HG03097 (cell line): ENCODE measurements at regions not wholly inside any gene's neighbourhood (a gene's known extent, or its start where the extent isn't known, plus 50 kb on each side); places are given as distances from the start of the nearest gene placed in this dataset.
"Not testable (repeated sequence)": the region's sequence is repeated elsewhere in the genome, so short reads cannot be mapped to it uniquely, and the experiment has no call there.

Experiments used
- ATAC-seq: cut with Tn5 transposase; IDR thresholded peaks from one replicate; pipeline ENCODE4 v1.9.1; 2021; ENCODE audit not compliant: unreplicated experiment, low FRiP score

DNA sequence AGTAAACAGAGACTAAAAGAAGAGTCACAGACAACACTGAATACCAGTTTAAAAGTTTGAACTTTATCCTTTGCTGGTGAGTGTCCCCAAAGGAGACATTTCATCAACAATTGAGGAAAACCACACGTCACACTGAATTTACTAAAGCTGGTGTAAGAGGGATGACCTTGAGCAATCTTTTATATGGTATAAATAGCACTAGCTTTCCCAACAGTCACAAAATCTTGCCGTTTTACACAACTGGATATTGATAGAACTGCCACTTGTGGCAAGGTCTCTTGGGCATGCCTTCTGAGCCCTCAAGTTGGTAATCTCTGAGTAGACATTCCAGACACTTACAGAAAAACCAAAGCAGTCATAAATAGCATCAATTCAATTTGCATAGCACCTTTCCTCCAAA, 311.5 kb upstream of the TARS1 start:
- ATAC-seq: no peak

DNA sequence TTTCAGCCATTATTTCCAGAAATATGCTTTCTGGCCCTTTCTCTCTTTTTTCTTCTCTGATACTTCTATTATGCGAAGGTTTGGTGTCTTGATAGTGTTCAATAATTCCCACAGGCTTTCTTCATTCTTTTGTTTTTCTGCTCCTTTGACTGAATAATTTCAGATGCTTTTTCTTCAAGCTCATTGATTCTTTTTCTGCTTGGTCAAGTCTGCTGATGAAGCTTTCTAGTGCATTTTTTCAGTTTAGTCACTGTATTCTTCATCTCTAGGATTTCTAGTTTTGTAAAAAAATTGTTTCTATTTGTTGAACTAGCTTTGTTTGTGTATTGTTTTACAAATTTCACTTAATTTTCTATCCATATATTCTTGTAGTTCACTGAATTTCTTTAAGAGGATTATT, 304.0 kb upstream of the TARS1 start:
- no peak for ATAC-seq

DNA sequence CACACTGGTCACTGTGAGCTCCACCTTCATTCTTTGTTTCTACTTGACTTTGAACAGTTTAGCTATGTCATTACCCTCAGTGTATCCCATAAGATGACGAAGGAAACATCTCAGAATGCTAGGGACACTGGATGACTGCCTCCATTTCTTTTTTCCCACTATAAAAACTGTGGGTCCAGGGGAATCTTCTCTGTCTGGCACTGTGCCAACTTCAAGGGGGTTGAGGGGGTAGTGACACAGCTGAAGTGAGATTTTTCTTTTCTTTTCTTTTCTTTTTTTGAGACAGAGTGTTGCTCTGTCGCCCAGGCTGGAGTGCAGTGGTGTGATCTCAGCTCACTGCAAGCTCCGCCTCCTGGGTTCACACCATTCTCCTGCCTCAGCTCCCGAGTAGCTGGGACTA, 302.6 kb upstream of the TARS1 start:
- not testable (repeated sequence) for ATAC-seq

DNA sequence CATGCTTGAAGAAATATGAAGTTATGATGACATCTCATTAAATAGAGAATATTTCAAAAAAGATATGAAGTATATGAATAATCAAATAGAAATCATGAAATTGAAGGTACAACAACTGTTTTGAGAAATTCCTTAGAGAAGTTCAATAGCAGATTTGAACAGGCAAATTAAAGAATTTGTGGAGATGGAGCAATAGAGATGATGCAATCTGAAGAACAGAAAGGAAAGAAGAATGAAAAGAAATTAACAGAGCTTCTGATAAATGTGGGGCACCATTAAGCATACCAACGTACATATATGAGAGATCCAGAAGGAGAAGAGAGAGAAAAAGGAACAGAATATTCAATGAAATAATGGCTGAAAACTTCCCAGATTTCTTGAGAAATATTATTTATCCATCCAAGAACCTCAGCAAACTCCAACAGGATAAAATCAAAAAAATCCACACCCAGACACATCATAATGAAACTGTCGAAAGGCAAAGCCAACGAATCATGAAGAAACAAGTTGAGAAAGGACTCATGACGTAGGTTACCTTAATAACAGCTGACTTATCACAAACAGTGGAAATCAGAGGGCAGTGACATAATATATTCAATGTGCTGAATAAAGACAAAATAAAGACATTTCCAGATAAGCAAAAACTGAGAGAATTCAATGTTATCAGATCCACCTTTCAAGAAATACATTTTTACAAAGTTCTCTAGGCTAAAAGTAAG, 297.2 kb upstream of the TARS1 start:
- no peak for ATAC-seq

DNA sequence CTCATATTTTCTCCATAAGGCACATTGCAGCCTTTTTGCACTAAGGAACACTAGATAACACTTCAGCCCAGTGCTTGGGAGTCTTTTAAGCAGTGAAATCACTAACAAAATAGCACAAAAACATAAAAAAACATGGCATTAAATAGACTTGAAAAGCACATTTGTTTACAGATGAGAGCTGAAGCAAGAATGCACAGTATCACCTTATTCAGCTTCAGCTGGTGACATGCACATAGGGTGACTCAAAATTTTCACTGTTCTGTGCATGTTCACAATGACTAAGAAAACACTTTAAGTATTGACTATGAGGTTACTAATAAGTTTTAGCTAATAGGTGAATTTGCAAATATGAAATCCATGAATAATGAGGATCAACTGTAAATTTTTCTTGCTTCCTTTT, 293.9 kb upstream of the TARS1 start:
- ATAC-seq: no peak

DNA sequence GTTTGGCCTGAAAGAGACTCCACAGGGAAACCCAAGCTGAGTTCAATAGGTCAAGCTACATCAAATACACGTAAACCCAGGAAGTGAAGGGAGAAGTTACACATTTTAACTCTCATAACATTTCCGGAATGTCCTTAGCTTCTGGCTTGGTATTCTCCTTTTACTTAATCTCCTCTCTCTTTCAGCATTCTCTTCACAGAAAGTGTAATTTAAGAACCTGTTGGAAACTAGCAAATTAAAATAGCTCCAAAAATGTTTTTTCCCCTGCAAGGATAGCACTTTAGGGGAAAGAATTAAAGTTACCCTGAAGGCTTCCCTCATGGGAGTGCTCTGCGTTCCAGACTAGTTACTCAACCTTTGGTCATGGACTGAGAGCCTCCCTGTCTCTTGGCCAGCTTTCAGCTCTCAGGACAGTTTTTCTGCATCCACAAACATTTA, 292.7 kb upstream of the TARS1 start:
- no peak for ATAC-seq

DNA sequence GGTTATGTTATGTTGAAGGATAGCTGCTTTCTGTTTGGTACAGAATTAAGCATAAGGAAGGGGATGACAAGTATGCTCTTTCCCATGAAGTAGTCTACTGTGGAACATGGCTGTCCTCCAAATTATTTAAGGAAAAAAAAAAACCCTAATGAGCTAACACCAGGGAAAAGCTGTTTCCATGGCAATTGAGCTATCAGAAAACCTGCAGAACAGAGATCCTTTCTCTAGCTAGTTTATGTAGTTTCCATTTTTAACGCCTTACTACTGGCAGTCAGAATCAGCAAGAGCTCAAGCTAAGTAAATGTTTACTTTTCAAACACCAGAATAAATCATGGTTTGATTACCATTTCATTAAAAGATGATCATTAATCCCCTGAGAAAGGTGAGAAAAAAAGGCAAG, 287.4 kb upstream of the TARS1 start:
- ATAC-seq: no peak

DNA sequence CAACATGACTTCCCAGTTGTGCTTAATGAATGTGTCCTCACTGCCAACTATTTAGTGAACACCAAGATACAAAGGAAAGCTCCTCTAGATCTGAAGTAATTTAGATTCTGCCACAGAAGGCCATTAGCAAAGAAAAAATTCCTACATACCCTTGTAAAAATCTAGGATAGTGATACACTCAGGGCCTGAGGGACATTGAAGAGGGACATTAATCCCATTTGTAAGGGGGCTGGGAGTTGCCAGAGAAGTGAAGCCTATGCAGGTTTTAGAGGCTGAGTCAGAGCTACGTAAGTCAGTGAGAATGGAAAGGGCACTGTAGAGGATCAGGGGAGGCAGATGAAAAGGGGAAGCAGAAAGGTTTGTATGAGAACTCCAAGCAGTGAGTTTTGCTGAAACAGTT, 286.9 kb upstream of the TARS1 start:
- ATAC-seq: no peak

DNA sequence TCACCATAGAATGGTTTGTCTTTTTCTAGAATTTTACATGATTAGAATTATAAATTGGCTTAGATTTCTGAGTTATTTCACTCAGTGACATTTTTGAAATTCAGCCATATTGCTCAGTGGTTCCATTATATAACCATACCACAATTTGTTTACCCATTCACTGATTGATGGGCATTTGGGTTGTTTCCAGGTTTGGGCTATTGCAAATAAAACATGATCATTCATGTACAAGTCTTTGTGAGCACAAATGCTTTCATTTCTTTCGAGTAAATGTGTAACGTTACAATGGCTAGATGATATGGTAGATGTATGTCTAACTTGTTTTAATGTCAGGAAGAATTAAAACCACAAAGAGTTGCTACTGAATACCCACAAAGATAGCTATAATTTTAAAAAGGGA, 279.9 kb upstream of the TARS1 start:
- no peak for ATAC-seq

DNA sequence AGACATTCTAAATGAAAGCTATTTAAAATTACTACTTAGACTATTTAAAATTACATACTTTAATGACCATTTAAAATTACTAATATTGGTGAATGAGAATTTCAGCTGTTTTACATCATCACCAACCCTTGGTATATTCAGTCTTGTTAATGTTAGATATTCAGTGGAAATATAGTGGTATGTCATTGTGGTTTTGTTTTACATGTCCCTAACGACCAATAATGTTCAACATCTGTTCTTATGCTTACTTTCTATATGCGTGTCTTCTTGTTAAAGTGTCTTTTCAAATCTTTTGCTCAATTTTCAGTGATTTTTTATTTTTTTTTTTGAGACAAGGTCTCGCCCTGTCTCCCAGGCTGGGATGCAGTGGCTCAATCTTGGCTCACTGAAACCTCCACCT, 279.3 kb upstream of the TARS1 start:
- no peak for ATAC-seq

DNA sequence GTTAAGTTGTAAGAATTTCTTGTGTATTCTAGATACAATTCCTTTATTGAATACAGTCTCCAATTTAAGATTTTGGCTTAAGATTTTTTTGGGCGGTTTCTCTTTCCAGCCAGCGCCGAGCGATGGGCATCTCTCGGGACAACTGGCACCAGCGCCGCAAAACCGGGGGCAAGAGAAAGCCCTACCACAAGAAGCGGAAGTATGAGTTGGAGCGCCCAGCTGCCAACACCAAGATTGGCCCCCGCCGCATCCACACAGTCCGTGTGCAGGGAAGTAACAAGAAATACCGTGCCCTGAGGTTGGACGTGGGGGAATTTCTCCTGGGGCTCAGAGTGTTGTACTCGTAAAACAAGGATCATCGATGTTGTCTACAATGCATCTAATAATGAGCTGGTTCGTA, 278.7 kb upstream of the TARS1 start:
- ATAC-seq: no peak

DNA sequence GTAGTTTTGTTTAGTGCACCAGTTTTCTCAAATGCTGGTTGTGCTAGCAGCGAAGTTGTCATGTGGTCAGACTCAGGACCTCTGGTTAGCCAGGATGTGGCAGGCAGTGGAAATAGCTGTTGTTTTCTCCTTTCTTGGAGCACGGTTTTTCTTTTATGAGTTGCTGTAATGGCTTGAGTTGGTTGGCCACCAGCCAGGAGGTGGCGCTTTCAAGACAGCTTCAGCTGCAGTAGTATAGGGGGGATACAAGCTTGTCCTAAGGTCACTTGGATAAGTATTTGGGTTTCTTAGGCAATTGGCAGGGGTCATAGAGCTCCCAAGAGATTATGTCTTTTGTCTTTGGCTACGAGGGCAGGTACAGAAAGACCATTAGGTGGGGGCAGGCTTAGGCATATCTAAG, 274.2 kb upstream of the TARS1 start:
- no peak for ATAC-seq

DNA sequence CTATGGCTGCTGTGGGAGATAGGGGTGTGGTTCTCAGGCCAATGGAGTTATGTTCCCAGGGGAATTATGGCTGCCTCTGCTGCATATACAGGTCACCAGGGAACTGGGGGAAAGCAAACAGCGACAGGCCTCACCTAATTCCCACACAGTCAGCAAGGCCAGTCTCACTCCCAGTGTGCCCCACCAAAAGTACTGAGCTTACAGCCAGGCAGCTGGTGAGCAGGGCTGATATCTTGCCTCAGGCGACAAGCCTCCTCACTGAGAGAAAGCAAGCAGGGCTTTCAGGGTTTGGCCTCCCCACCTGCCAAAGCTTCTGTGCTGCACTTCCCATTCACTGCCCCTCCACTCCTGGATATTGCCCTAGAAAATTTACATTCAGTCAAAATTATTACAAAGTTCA, 273.8 kb upstream of the TARS1 start:
- ATAC-seq: no peak

DNA sequence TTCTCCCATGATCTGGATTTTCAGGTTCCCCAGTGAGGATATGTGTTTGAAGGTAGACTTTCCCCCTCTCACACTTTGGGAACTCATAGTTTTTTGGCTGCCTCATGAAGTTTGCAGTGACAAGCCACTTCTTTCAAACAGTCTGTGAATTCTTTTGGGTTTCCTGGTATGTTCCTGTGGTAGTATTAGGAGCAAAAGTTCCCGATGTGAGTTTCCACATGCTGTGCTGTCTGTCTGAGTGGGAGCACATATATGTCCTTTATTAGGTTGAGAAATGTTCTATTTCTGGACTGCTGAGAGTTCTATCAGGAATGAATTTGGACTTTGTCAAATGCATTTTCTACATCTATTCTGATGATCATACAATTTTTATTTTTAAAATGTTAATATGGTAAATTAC, 273.2 kb upstream of the TARS1 start:
- ATAC-seq: no peak

DNA sequence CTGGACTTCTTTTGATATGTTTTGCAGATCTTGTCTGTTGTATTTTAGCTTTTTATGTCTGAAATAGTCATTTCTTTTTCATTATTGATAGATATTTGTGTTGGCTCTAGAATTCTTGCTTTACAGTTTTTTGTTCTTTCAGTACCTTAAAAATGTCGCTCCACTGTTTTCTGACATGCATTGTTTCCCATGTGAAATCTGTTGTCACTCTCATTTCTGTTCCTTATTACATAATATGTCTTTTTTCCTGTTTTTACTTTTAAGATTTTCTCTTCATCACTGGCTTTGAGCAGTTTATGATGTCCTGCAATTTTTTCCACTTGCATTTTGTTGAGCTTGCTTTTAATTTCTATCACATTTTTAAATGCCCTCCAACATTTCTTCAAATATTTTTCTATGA, 270.4 kb upstream of the TARS1 start:
- no peak for ATAC-seq

DNA sequence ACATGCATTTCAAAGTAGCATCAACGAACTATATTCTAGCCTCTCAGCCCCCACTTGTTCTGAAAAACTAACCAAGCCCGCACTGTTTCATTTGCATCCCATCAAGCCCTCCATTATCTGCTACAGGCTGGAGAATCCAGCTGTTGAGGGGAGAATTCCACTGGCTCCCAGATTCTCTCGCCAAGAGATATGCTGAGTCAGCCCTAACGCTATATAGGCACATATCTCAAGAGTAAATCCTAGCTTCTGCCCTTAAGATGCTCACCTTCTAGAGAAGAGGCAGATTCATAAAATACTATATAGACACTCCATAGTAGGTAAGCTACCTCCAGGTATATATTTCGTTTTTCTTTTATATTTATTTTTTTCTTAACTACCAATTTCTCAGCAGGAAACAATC, 266.4 kb upstream of the TARS1 start:
- no peak for ATAC-seq

DNA sequence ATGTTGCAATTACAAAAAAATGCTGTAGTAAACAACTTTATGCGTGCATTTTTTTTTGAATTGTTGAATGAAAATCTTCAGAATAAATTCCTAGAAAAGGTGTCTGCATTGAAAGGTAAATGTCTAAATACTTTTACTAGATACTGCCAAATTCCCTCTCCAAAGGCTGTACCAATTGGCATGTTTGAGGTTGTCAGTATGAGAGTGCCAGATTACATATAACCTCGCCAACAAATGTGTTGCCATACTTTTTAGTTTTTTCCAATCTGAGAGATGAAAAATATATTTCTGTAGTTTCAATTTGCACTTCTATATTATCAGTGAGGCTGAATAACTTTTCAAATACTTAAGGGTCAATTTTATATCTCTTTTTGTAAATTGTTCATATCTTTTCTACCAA, 261.5 kb upstream of the TARS1 start:
- ATAC-seq: no peak

DNA sequence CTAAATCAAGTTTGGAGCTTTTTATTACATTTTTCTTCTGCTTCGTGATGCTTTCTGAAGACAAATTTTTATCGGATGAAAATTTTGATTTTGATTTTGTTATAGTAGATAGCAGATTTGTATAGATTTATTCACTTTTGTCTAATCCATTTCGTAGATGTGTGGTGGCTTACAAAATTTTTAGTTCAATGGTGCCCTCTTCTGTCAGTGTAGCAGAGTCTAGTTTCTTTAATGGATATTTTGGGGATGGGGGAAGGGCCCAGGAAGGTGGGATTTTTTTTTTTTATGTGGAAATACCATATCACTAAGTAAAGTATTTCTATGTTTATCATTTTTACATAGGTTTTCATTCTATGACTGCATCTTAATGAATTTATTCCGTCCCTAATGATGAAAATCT, 259.9 kb upstream of the TARS1 start:
- no peak for ATAC-seq

DNA sequence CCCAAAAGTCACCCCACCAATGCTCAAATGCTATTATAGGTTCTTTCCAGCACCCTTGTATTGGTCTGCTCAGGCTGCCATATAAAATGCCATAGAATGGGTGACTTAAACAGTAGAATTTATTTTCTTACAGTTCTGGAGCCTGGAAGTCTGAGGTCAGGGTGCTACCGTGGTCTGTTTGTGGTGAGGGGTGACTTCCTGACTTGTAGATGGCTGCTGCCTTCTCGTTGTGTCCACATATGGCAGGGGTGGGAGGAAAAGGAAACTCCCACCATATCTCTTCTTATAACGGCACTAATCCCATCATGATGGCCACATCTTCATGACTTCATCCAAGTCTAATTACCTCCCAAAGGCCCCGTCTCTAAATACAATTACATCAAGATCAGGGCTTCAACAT, 257.8 kb upstream of the TARS1 start:
- ATAC-seq: no peak

DNA sequence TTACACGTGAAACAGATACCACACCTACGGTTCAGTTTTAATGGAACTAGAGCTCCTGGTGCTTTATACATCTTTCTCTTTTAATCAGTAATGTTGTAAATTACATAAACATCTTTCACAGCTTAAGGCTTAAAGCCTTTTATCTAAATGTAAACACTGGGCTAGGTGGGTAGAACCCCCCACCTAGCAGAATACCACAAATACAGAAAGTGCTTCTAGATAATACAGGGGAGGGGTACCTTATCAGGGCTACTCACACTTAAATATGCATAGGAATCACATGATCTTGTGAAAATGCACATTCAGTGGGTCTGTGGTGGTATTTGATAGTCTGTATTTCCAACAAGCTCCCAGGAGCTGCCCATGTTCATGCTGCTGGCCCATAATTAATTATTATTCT, 256.4 kb upstream of the TARS1 start:
- no peak for ATAC-seq

DNA sequence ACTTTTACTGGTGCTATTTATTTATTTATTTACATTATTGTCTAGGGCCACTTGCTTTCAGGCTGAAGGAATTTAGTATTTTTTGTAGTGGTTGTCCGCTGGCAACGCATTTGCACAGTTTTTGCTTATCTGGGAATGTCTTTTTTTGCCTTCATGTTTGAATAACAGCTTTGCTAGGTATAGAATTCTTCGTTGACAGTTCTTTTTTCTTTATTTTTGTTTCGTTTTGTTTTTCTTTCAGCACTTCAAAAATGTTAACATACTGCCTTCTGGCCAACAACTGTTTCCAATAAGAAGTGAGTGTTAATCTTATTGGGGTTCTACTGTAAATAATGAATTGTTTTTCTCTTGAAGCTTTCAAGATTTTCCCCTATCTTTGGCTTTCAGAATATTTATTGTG, 252.7 kb upstream of the TARS1 start:
- no peak for ATAC-seq

DNA sequence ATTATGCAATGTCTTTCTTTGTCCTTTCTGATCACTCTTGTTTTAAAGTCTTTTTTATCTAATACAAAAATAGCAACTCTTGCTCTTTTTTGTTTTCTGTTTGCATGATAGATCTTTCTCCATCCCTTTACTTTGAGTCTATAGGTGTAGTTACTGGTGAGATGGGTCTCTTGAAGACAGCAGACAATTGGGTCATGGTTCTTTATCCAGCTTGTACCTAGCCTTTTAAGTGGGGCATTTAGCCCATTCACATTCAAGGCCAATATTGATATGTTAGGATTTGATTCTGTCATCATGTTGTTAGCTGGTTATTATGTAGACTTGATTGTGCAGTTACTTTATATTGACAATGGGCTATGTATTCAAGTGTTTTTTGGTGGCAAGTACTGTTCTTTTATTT, 245.9 kb upstream of the TARS1 start:
- ATAC-seq: no peak
